Endothelial cell (in vitro differentiated cells): ENCODE measurements at regions not wholly inside any gene's neighbourhood (a gene's known extent, or its start where the extent isn't known, plus 50 kb on each side); places are given as distances from the start of the nearest gene placed in this dataset.
"Not testable (repeated sequence)": the region's sequence is repeated elsewhere in the genome, so short reads cannot be mapped to it uniquely, and the experiment has no call there.

ENCODE experiments used
- DNase-seq: peaks from one replicate; pipeline ENCODE4 v3.0.0; 2021; ENCODE audit warnings: low spot score
- H3K27ac Mint-ChIP-seq: one replicate; pipeline ENCODE4 v1.8.0; 2021; ENCODE audit warnings: mixed read lengths, inconsistent platforms; ENCODE audit not compliant: unreplicated experiment
- H3K27me3 Mint-ChIP-seq: one replicate; pipeline ENCODE4 v1.8.0; 2021; ENCODE audit warnings: mild to moderate bottlenecking, moderate library complexity, mixed read lengths, inconsistent platforms; ENCODE audit not compliant: unreplicated experiment
- H3K36me3 Mint-ChIP-seq: one replicate; pipeline ENCODE4 v1.8.0; 2021; ENCODE audit warnings: mild to moderate bottlenecking, low read depth, mixed read lengths, inconsistent platforms; ENCODE audit not compliant: unreplicated experiment
- H3K4me1 Mint-ChIP-seq: one replicate; pipeline ENCODE4 v1.8.0; 2021; ENCODE audit warnings: mild to moderate bottlenecking, mixed read lengths, inconsistent platforms; ENCODE audit not compliant: unreplicated experiment
- H3K4me3 Mint-ChIP-seq: one replicate; pipeline ENCODE4 v1.8.0; 2021; ENCODE audit warnings: mild to moderate bottlenecking, mixed read lengths, inconsistent platforms; ENCODE audit not compliant: unreplicated experiment
- H3K9me3 Mint-ChIP-seq: one replicate; pipeline ENCODE4 v1.8.0; 2021; ENCODE audit warnings: mixed read lengths, inconsistent platforms; ENCODE audit not compliant: unreplicated experiment
- CTCF ChIP-seq: fragments of 200-600 bp; sonication (generic); IDR thresholded peaks from one replicate; pipeline ENCODE4 v1.5.0; 2021; ENCODE audit warnings: antibody characterized with exemption; ENCODE audit not compliant: unreplicated experiment

GRCh38 chr6:3919849-3920248 is 70.7 kb downstream of the FAM50B start:
- Mint-ChIP-seq H3K4me3 (no peak overlapping the region), H3K27me3 (no peaks in the 10 kb centered on the region), H3K4me1 (no peaks in the 10 kb centered on the region), H3K9me3 (no peaks in the 10 kb centered on the region), H3K36me3 (peaks cover 6% of the 10 kb centered on the region), H3K27ac (no peak overlapping the region)
- TF ChIP-seq CTCF, result no peak
- no peak for DNase-seq

GRCh38 chr6:3920321-3920720 is 71.1 kb downstream of the FAM50B start:
- Mint-ChIP-seq H3K9me3 (no peaks in the 10 kb centered on the region), H3K36me3 (peaks cover 6% of the 10 kb centered on the region), H3K4me3 (no peak overlapping the region), H3K27ac (no peak overlapping the region), H3K27me3 (no peaks in the 10 kb centered on the region), H3K4me1 (no peaks in the 10 kb centered on the region)
- no peak for TF ChIP-seq CTCF
- DNase-seq, result no peak

- Mint-ChIP-seq H3K9me3 (no peaks in the 10 kb centered on the region), H3K27ac (no peak overlapping the region), H3K4me1 (no peaks in the 10 kb centered on the region), H3K27me3 (no peaks in the 10 kb centered on the region), H3K36me3 (peaks cover 6% of the 10 kb centered on the region), H3K4me3 (no peak overlapping the region)
- DNase-seq, result no peak
- no peak for TF ChIP-seq CTCF
Observed at GRCh38 chr6:3921663-3922062, 72.5 kb downstream of the FAM50B start.

GRCh38 chr6:3922619-3923018 is 73.4 kb downstream of the FAM50B start:
- H3K36me3 Mint-ChIP-seq, H3K4me1 Mint-ChIP-seq, H3K27ac Mint-ChIP-seq, H3K9me3 Mint-ChIP-seq, DNase-seq, H3K4me3 Mint-ChIP-seq, H3K27me3 Mint-ChIP-seq: not testable (repeated sequence)

GRCh38 chr6:3925223-3926149 is 76.3 kb downstream of the FAM50B start:
- not testable (repeated sequence) for H3K9me3 Mint-ChIP-seq, DNase-seq, H3K27ac Mint-ChIP-seq, H3K4me3 Mint-ChIP-seq, H3K27me3 Mint-ChIP-seq, H3K4me1 Mint-ChIP-seq, H3K36me3 Mint-ChIP-seq

GRCh38 chr6:3926150-3926482 is 76.9 kb downstream of the FAM50B start:
- Mint-ChIP-seq H3K9me3 (no peaks in the 10 kb centered on the region), H3K4me1 (no peaks in the 10 kb centered on the region), H3K27ac (no peak overlapping the region), H3K4me3 (no peak overlapping the region), H3K27me3 (no peaks in the 10 kb centered on the region), H3K36me3 (no peaks in the 10 kb centered on the region)
- DNase-seq, result no peak
- no peak for TF ChIP-seq CTCF
